Upper lobe of right lung (tissue), 1 donor: ENCODE measurements at regions not wholly inside any gene's neighbourhood (a gene's known extent, or its start where the extent isn't known, plus 50 kb on each side); places are given as distances from the start of the nearest gene placed in this dataset.

Source experiments
- ATAC-seq: fragments of 200-7000 bp; cut with Tn5 transposase; one replicate; pipeline ENCODE4 v1.9.1; 2020; ENCODE audit warnings: mild to moderate bottlenecking, moderate library complexity
- DNase-seq: peaks from one replicate; pipeline ENCODE4 v3.0.0-alpha.2; 2020
- H3K27ac ChIP-seq: fragments of 200-600 bp; one replicate; pipeline ENCODE4 v1.8.0; 2022
- H3K27me3 ChIP-seq: fragments of 200-600 bp; one replicate; pipeline ENCODE4 v1.8.0; 2022; ENCODE audit warnings: mild to moderate bottlenecking
- H3K36me3 ChIP-seq: fragments of 200-600 bp; one replicate; pipeline ENCODE4 v1.8.0; 2022
- H3K4me1 ChIP-seq: fragments of 200-600 bp; one replicate; pipeline ENCODE4 v1.8.0; 2022
- H3K4me3 ChIP-seq: fragments of 200-600 bp; one replicate; pipeline ENCODE4 v1.8.0; 2022; ENCODE audit warnings: mild to moderate bottlenecking
- H3K9me3 ChIP-seq: fragments of 200-600 bp; one replicate; pipeline ENCODE4 v1.8.0; 2022
- intact Hi-C: fragments of 100-400 bp; cut with DNase I; formaldehyde crosslinking; loops from one replicate; pipeline ENCODE4 v1.11.0; 2022
- TF ChIP-seq, protein P1 (sequence below): fragments of 200-600 bp; IDR thresholded peaks from one replicate; pipeline ENCODE4 v1.8.0; 2022; ENCODE audit warnings: antibody characterized with exemption
- donor health status: DM: no; HTN: yes; CAD: no; lungs with severe emphysema.

DNA sequence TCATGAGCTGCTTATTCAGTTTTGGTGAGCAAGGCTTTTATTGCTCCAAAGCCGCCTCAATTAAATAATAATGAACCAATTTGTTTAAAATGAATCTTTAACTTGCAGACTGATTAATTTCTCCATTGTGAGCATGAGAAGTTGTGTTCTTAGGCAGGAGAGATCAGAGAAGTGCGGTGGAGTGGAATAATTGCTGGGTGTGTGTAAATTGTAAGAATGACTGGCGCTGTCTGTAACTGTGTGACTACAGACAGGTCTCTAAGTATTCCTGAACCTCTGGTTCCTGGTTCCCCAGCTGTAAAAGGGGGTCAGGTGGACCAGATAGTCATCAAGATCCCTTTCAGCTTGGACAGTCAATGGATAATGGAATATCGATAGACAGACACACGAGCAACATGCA lies 98.0 kb upstream of the EFEMP1 start:
- Histone ChIP-seq H3K9me3 (no peaks in the 10 kb centered on the region), H3K4me1 (no peaks in the 10 kb centered on the region), H3K27ac (no peak overlapping the region), H3K27me3 (no peaks in the 10 kb centered on the region), H3K4me3 (no peak overlapping the region), H3K36me3 (no peaks in the 10 kb centered on the region)
- DNase-seq (no peak), ATAC-seq (no peak)
- intact Hi-C loops: no loop called here
- TF ChIP-seq, protein P1, sequence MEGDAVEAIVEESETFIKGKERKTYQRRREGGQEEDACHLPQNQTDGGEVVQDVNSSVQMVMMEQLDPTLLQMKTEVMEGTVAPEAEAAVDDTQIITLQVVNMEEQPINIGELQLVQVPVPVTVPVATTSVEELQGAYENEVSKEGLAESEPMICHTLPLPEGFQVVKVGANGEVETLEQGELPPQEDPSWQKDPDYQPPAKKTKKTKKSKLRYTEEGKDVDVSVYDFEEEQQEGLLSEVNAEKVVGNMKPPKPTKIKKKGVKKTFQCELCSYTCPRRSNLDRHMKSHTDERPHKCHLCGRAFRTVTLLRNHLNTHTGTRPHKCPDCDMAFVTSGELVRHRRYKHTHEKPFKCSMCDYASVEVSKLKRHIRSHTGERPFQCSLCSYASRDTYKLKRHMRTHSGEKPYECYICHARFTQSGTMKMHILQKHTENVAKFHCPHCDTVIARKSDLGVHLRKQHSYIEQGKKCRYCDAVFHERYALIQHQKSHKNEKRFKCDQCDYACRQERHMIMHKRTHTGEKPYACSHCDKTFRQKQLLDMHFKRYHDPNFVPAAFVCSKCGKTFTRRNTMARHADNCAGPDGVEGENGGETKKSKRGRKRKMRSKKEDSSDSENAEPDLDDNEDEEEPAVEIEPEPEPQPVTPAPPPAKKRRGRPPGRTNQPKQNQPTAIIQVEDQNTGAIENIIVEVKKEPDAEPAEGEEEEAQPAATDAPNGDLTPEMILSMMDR: no peak

GRCh38 chr2:56025469-56026193 lies 102.0 kb upstream of the EFEMP1 start:
- H3K27me3 ChIP-seq: no peaks in the 10 kb centered on the region
- DNase-seq (no peak), ATAC-seq (no peak)
- no peak overlapping the region for H3K27ac ChIP-seq
- intact Hi-C loops: no loop called here
- H3K9me3 ChIP-seq: no peaks in the 10 kb centered on the region
- no peaks in the 10 kb centered on the region for H3K36me3 ChIP-seq
- H3K4me1 ChIP-seq: no peaks in the 10 kb centered on the region
- TF ChIP-seq, protein P1: no peak
- H3K4me3 ChIP-seq: no peak overlapping the region

GRCh38 chr2:56026828-56027227 lies 103.2 kb upstream of the EFEMP1 start:
- no peak for ATAC-seq
- Histone ChIP-seq H3K4me3 (no peak overlapping the region), H3K27ac (no peak overlapping the region), H3K27me3 (no peaks in the 10 kb centered on the region), H3K9me3 (no peaks in the 10 kb centered on the region), H3K4me1 (no peaks in the 10 kb centered on the region), H3K36me3 (no peaks in the 10 kb centered on the region)
- DNase-seq: no peak
- intact Hi-C loops: no loop called here
- TF ChIP-seq, protein P1: no peak

GRCh38 chr2:56030062-56030461 lies 106.5 kb upstream of the EFEMP1 start:
- Histone ChIP-seq H3K4me3 (no peak overlapping the region), H3K27ac (no peak overlapping the region), H3K4me1 (no peaks in the 10 kb centered on the region), H3K9me3 (no peaks in the 10 kb centered on the region), H3K27me3 (no peaks in the 10 kb centered on the region), H3K36me3 (no peaks in the 10 kb centered on the region)
- DNase-seq (no peak), ATAC-seq (no peak)
- intact Hi-C loops: no loop called here
- TF ChIP-seq, protein P1: no peak

- Histone ChIP-seq H3K27ac (no peak overlapping the region), H3K4me1 (no peaks in the 10 kb centered on the region), H3K4me3 (no peak overlapping the region), H3K9me3 (no peaks in the 10 kb centered on the region), H3K27me3 (no peaks in the 10 kb centered on the region), H3K36me3 (no peaks in the 10 kb centered on the region)
- ATAC-seq (no peak), DNase-seq (no peak)
- TF ChIP-seq, protein P1: no peak
- intact Hi-C loops: no loop called here
These were observed 107.3 kb upstream of the EFEMP1 start for GRCh38 chr2:56030901-56031300.

DNA sequence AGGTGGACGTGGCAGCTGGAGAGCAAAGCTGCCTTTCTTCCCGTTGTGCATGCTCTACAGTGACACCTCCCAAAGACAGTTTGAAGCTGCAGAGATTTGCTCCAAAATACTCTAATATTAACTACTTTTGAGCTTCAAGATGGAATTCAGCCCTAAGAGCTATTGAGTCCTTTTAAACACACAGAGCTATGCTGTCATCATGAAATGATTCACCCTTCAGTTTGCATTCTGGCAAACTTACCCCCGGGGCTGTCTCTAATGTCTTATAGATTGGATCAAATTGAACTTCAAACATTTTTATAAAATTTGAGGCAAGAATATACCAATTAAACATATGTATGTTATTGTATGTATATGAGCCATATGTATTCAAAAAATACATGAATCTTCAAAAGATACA lies 110.7 kb upstream of the EFEMP1 start:
- H3K27me3 ChIP-seq: no peaks in the 10 kb centered on the region
- H3K4me3 ChIP-seq: no peak overlapping the region
- no peaks in the 10 kb centered on the region for H3K9me3 ChIP-seq
- no peaks in the 10 kb centered on the region for H3K4me1 ChIP-seq
- H3K36me3 ChIP-seq: no peaks in the 10 kb centered on the region
- TF ChIP-seq, protein P1: no peak
- no peak overlapping the region for H3K27ac ChIP-seq
- DNase-seq (no peak), ATAC-seq (no peak)
- intact Hi-C loops: no loop called here
